Hematopoietic multipotent progenitor cell treated with erythropoietin and hydrocortisone succinate and interleukin-3 and kit ligand, for 8 days (in vitro differentiated cells): ENCODE measurements at regions not wholly inside any gene's neighbourhood (a gene's known extent, or its start where the extent isn't known, plus 50 kb on each side); places are given as distances from the start of the nearest gene placed in this dataset.

ENCODE experiments used
- DNase-seq: peaks from one replicate; pipeline ENCODE4 v3.0.0-alpha.2; 2015

GRCh38 chr12:130074661-130075406 is 87.4 kb upstream of the FZD10 start:
- DNase-seq: no peak

DNA sequence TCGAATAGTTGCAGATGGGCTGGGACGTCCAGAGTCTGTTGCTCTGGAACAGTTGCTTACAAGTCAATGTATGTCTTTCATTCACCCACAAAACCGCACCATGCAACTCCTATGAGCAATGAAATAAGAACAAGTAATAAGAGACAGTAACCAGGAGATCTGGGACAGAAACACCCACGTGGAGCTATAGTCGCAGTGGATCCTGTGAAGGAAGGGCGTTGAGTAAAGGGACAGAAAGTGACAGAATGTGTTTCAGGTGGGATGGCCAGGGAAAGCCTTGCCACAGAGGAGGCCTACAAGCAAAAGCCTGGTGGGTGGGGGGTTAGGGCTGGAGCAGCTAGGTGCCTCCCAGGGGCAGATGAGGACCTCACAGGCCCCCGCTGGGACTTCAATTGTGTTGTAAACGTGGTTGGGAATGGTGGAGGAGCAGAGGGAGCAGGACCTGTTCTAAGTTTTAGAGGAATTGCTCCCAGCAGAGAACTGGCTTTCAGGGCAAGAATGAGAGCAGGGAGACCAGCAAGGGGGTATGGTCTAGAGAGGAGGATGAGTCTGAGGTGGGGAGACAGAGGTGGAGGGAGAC is 86.7 kb upstream of the FZD10 start:
- no peak for DNase-seq

GRCh38 chr12:130076126-130076525 is 86.1 kb upstream of the FZD10 start:
- DNase-seq: no peak

DNA sequence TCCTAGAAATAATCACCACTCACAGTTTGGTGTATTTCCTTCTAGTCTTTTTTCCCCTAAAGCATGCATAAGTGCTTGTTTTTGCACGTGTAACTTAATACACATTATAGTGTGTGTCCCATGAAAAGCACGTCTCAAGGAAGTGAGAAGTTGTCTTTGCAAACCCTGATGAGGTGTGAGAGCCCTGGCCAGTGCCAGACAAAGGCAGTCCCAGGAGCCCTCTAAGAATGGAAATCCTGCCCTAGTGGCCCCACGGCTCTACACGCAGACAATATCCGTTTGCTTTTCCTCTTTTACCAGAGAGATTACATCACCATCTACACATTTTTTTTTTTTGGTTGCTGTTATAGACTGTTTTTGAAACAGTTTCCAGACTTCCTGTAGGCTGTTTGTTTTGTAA is 85.5 kb upstream of the FZD10 start:
- DNase-seq: no peak

- no peak for DNase-seq
These were observed 83.4 kb upstream of the FZD10 start for GRCh38 chr12:130078852-130079251.

GRCh38 chr12:130079279-130079678 is 83.0 kb upstream of the FZD10 start:
- DNase-seq: no peak

GRCh38 chr12:130080205-130080604 is 82.1 kb upstream of the FZD10 start:
- DNase-seq: no peak

- DNase-seq: no peak
These were observed 81.0 kb upstream of the FZD10 start for GRCh38 chr12:130081117-130081805.

DNA sequence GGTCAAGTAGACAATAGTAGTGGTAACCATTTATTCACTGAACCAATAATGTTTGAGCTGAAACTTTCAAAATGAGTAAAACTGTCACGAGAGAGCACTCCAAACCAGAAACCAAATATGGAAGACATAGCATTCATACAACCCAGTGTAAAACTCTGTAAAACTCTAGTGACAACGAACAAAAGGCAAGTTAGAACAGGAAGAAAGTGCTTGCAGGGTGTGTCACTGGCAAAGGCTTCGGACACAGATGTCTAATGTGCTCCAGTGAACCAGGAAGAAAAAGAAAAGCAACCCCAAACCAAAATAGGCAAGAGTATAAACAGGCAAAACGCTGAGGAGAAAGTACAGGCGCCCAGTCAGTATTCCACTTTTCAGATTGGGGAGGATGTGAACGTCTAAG is 79.3 kb upstream of the FZD10 start:
- no peak for DNase-seq

GRCh38 chr12:130083734-130084133 is 78.5 kb upstream of the FZD10 start:
- DNase-seq: no peak

- DNase-seq: no peak
These were observed 77.9 kb upstream of the FZD10 start for GRCh38 chr12:130084359-130084758.

DNA sequence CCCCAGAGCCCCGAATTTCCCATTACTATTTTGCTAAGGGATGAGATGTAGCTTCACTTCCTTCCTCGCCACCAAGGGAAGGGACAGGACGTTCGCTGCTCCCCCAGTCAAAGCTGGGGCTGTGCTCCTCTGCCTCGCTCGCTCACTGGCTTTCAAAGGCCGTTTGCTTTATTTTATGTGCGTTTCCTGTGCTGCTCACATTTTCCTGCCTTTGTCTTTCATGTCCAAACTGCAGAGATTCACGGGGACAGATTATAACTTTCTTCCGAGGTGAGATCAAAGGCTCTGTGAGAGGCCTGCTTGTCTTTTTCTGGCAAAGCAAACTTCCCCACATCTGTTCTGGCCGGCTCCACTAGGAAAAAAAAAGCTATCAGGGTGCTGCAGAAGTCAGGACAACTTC is 76.0 kb upstream of the FZD10 start:
- no peak for DNase-seq

- DNase-seq: no peak
These were observed 75.5 kb upstream of the FZD10 start for GRCh38 chr12:130086797-130087196.

DNA sequence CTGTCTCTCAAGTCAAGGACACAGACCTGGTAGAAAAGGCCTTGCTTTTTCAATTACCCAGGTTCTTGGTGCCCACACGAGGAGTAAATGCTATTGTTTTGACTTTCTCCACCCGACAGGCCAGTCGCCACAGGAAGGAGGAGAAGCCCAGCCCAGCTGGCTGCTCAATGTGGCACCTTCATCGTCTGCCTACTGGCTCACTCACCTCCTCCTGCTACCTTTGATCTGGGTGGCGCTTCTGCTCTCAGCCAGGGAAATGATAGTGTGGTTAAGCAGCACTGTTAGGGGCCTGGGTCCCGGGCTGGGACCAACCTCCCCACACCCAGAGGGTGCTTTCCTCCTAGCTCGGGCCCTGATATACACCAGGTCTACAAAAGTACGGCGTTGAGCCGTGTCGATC is 75.0 kb upstream of the FZD10 start:
- DNase-seq: no peak

DNA sequence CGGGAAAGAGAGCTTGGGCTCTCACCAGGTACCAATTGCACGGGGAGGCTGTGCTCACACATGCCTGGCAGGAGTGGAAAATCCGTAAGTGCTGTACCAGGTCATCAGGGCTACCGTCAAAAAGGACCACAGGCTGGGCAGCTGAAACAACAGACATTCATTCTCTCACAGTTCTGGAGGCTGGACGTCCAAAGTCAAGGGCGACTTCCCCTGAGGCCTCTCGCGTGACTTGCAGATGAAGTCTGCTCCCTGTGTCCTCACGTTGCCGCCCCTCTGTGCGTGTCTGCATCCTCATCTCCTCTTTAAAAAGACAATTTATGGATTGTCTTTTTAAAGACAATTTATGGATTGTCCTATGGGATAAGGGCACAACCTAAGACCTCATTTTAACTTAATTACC is 73.8 kb upstream of the FZD10 start:
- no peak for DNase-seq

- no peak for DNase-seq
These were observed 71.7 kb upstream of the FZD10 start for GRCh38 chr12:130090542-130090941.

- DNase-seq: no peak
These were observed 68.9 kb upstream of the FZD10 start for GRCh38 chr12:130093380-130093779.

GRCh38 chr12:130097342-130097741 is 64.9 kb upstream of the FZD10 start:
- no peak for DNase-seq

GRCh38 chr12:130097798-130098255 is 64.4 kb upstream of the FZD10 start:
- no peak for DNase-seq

DNA sequence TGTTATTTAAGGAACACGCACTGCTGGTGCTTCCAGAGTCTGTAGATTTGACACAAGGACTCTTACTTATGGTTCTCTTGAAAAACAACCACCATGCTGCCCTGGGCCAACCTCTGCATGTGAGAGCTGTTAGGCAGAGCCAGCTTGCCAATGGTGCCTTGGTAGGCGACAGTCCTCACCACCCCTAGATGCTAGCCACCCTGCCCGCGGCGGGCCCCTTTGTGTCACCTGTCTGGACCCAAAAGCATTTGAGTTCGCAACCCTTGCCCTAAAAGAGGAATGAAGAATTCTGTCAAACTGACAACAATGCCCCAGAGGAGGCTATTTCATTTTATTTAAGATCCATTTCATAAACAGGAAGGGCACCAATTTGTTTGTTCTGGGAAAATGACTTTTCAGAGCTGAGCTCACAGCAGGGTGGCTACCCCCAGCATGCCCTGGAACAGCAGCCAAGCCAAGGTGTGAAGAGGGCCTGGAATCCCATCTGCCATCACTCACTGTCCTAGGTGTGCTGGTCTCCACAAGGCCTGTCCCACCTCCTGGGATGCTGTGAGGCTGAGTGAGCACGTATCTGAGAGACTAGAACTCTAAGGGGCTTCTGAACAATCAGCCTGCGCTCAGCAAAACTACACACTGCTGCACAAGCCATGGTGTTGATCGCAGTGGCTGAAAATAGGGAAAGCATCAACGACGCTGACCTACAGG is 63.8 kb upstream of the FZD10 start:
- no peak for DNase-seq

DNA sequence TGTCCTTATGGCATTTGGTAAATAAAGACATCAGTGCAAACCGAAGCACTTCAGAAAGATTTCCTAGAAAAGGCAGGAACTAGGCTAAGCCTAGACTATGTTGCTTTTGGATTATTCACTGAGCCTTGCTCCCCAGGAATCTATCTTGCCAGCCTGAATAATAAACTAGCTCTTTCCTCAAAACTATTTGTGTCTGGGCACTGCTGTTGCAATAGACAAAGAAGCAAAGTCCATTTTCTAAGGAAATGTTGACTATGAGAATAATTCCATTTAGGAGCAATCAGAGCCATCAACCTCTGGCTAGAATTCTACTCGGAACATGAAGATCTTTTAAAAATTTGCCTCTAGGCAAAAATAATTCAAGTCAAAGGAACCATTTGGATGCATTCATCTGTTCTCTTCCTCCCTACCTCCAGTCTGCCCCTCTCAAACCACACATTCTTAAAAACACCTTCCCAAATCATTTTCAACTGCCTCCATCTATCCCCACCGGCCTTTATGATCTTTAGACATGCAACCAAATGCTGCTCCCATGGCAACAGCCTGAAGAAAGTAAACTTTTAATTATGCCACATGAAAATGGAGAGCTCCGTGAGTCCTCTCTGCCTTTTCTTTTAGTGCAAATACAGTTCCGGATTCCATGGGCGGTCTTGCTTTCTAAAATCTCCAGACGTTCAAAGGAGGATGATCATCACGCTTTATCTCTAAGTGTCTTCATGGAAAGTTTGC is 61.5 kb upstream of the FZD10 start:
- no peak for DNase-seq

DNA sequence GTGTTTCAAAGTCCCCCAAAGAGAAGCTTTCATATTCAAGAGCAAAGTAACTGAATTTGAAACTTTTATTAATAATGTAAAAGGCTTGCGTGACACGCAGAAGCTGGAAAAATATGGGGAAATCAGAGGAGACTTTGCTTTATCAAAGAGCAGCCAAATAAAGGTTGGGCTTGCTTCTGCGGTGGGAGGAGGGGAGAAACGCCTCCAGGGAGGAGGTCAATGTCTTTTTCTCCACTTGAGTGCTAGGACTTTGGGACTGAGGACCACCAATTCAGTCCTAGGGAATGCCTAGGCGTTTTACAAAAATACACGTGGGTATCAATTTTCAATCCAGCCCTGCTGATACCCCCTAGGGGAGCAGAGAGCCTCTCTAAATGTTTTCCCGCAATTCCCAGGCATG is 60.9 kb upstream of the FZD10 start:
- DNase-seq: no peak

DNA sequence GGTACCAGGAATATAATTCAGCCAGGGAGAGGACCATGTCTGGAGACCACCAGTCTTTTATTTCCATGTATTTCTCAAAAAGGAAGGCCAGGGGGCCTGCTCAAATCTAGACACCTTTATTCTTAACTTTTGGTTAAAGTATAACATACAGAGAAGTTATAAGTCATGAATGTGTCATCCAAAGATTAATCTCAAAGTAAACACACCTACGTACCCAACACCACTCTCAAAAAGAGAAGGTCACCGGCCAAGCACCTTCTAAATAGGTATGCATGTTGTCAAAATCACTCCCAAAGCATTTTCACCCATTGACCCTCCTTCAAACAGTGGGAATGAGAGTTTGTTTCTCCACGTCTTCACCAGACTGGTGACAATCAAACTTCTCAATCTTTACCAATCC is 60.0 kb upstream of the FZD10 start:
- DNase-seq: no peak
